ENCODE measurements at regions not wholly inside any gene's neighbourhood (a gene's known extent, or its start where the extent isn't known, plus 50 kb on each side); places are given as distances from the start of the nearest gene placed in this dataset.
A peak's percentile ranks its signal among the peaks of the same experiment; 100 is the strongest.

DNA sequence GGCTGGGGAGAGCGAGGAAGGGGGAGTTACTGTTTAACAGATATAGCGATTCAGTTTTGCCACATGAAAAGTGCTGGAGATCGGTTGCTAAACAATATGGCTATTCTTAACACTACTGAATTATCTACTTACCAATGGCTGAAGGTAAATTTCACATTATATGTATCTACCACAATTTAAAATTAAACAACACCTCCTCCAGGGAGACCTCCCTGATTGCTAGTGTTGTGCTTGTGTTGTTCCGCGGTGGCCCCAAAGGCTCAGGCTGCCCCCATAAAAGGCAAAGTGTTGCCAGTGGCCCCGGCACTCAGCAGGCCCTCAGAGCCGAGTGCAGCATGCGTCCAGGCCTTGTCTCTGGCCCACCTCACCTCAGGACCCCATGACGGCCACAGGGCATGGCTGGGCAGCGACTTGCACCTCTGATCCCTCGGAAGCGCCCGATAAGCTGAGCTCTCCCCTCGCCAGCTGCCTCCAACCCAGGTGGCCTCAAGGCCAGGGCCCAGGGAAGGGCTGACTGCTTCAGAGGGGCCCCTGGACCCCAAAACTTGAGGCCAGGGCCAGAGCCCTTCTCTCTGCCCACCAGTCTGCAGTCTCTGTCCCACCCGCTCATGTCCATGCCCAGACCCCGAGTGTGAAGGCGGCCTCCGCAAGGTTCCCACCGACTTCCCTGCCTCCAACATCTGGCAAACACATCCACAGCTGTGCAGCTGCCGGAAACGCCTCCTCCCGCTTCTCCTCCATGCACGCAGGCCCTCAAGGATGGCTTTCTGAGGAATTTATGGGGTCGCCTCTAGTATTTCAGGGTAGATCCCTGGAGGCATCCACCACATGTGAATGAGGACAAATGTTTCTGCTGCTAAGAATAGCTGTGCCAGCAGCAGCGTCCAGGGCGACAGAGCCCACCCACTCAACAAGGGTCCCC lies 60.0 kb downstream of the NCOR2 start:
- TF ChIP-seq, protein P1, sequence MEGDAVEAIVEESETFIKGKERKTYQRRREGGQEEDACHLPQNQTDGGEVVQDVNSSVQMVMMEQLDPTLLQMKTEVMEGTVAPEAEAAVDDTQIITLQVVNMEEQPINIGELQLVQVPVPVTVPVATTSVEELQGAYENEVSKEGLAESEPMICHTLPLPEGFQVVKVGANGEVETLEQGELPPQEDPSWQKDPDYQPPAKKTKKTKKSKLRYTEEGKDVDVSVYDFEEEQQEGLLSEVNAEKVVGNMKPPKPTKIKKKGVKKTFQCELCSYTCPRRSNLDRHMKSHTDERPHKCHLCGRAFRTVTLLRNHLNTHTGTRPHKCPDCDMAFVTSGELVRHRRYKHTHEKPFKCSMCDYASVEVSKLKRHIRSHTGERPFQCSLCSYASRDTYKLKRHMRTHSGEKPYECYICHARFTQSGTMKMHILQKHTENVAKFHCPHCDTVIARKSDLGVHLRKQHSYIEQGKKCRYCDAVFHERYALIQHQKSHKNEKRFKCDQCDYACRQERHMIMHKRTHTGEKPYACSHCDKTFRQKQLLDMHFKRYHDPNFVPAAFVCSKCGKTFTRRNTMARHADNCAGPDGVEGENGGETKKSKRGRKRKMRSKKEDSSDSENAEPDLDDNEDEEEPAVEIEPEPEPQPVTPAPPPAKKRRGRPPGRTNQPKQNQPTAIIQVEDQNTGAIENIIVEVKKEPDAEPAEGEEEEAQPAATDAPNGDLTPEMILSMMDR (IDR thresholded peaks at IDR 0.05; ENCODE audit: borderline replicate concordance, insufficient read depth, low read depth, low read length): no peak
- H3K4me3 ChIP-seq (ENCODE audit: low read depth, low read length): no peak overlapping the region

- peak overlapping the region; percentile 5 for H3K4me3 ChIP-seq (ENCODE audit: low read depth, low read length)
Observed at GRCh38 chr12:124506832-124507153, 60.6 kb downstream of the NCOR2 start.

DNA sequence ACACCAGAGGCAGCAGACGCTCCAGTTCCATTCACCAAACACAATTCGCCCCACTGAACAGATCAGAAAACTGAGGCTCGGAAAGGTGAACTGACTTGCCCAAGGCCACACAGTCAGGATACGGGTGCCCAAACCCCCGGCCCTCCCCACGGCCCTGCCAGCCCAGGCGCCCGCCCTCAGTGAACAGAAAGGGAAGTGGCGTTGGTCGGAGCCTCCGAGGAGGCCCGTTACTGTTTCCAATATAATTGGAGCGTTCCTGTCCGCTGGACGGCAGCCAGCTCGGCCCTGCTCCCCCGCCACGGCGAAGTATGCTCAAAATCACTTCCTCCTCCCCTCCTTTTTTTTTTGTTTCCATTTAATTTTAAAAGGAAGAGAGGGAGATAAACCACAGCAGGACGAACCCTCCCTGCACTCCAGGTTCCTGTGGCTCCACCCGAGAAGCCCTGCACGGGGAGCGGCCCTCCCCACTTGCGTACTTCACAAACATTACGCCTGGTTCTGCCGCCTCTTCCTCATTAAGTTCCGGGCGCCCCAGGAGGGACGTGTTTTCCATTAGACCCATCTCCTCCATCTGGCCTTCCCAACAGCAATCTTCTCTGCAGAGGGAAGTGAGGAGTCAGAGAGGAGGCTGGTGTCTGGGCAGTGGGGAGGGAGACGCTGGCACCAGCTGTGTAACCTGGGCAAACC lies 61.1 kb downstream of the NCOR2 start:
- TF ChIP-seq, protein P1 (IDR thresholded peaks at IDR 0.05; ENCODE audit: borderline replicate concordance, insufficient read depth, low read depth, low read length): 0 out of 2 replicates have a peak, but pooled peaks have one; percentile 7
- peak overlapping the region; percentile 5 for H3K4me3 ChIP-seq (ENCODE audit: low read depth, low read length)

More at GRCh38 chr12:124506832-124507153, 60.6 kb downstream of the NCOR2 start:
- TF ChIP-seq, protein P1 (IDR thresholded peaks at IDR 0.05; ENCODE audit: borderline replicate concordance, insufficient read depth, low read depth, low read length): no peak

- TF ChIP-seq, protein P1 (IDR thresholded peaks at IDR 0.05; ENCODE audit: borderline replicate concordance, insufficient read depth, low read depth, low read length): no peak
Observed at GRCh38 chr12:124505001-124505818, 62.2 kb downstream of the NCOR2 start.

DNA sequence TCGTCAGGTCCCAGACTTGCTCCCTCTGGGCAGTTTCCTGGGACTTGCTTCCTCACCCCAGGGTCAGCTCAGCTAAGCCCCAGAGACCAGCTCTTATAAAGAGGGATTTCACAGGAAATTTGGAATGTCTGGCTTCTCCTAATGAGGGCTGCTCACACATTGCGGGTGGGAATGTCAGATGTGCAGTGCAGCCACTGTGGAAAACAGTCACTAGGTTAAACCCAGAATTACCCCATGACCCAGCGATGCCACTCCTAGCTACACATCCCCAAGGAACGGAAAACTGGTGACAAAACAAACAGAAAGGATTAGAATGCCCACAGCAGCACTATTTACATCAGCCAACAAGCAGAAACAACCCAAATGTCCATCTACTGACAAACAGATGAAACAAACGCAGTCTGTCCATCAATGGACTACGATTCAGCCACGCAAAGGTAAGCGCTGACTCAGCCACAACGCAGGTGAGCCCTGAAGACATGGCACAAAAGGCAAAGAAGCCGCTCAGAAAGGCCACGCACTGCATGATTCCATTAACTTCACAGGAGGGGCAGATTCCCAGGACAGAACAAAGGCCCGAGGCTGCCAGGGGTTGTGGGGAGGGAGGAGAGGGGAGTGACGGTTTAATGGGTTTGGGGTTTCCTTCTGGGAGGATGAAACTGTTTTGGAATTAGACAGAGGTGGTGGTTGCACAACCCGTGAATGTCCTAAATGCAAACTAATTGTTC lies 63.0 kb downstream of the NCOR2 start:
- TF ChIP-seq, protein P1 (IDR thresholded peaks at IDR 0.05; ENCODE audit: borderline replicate concordance, insufficient read depth, low read depth, low read length): no peak

More at GRCh38 chr12:124505001-124505818, 62.2 kb downstream of the NCOR2 start:
- no peak overlapping the region for H3K4me3 ChIP-seq (ENCODE audit: low read depth, low read length)

GRCh38 chr12:124503305-124503704 lies 64.1 kb downstream of the NCOR2 start:
- H3K4me3 ChIP-seq (ENCODE audit: low read depth, low read length): no peak overlapping the region
- TF ChIP-seq, protein P1 (IDR thresholded peaks at IDR 0.05; ENCODE audit: borderline replicate concordance, insufficient read depth, low read depth, low read length): no peak

More for the DNA sequence above, 63.0 kb downstream of the NCOR2 start:
- H3K4me3 ChIP-seq (ENCODE audit: low read depth, low read length): no peak overlapping the region

Data from GM12875 (cell line).